Loucy (cell line): ENCODE measurements at regions not wholly inside any gene's neighbourhood (a gene's known extent, or its start where the extent isn't known, plus 50 kb on each side); places are given as distances from the start of the nearest gene placed in this dataset.

ENCODE experiments used
- H2AFZ ChIP-seq: fragments of 200-600 bp; sonication (generic); 2 replicates; pipeline ENCODE4 v1.6.0; 2016; ENCODE audit warnings: antibody characterized with exemption, mild to moderate bottlenecking, low read length, moderate library complexity
- H3F3A ChIP-seq: fragments of 200-600 bp; 2 replicates; pipeline ENCODE4 v1.6.0; 2016; ENCODE audit warnings: antibody characterized with exemption, low read depth, mild to moderate bottlenecking
- H3K27me3 ChIP-seq: fragments of 200-600 bp; sonication (generic); 2 replicates; pipeline ENCODE4 v1.6.1; 2014; ENCODE audit warnings: low read length, mild to moderate bottlenecking; ENCODE audit not compliant: insufficient read depth, poor library complexity, severe bottlenecking
- H3K36me3 ChIP-seq: fragments of 200-600 bp; sonication (generic); 2 replicates; pipeline ENCODE4 v1.6.1; 2016; ENCODE audit warnings: low read length; ENCODE audit not compliant: insufficient read depth
- H3K4me1 ChIP-seq: fragments of 200-600 bp; sonication (generic); 2 replicates; pipeline ENCODE4 v1.5.1; 2014; ENCODE audit warnings: low read length, mild to moderate bottlenecking; ENCODE audit not compliant: insufficient read depth, poor library complexity, severe bottlenecking
- H3K4me2 ChIP-seq: fragments of 200-600 bp; sonication (generic); 2 replicates; pipeline ENCODE4 v1.6.0; 2014; ENCODE audit warnings: antibody characterized with exemption, low read length, low read depth, mild to moderate bottlenecking; ENCODE audit not compliant: poor library complexity, severe bottlenecking
- H3K4me3 ChIP-seq: fragments of 200-600 bp; sonication (generic); 2 replicates; pipeline ENCODE4 v1.5.1; 2014; ENCODE audit warnings: low read length, mild to moderate bottlenecking, mixed read lengths; ENCODE audit not compliant: poor library complexity, severe bottlenecking
- H3K79me2 ChIP-seq: fragments of 200-600 bp; sonication (generic); 2 replicates; pipeline ENCODE4 v1.6.1; 2014; ENCODE audit warnings: low read length; ENCODE audit not compliant: insufficient read depth
- H3K9ac ChIP-seq: fragments of 200-600 bp; sonication (generic); 2 replicates; pipeline ENCODE4 v1.6.0; 2014; ENCODE audit warnings: mild to moderate bottlenecking, low read depth, low read length, moderate library complexity; ENCODE audit not compliant: poor library complexity, severe bottlenecking
- H3K9me2 ChIP-seq: fragments of 200-600 bp; sonication (generic); replicated peaks from 2 replicates; pipeline ENCODE4 v1.6.1; 2016; ENCODE audit warnings: low read depth, low read length, mixed read lengths
- H3K9me3 ChIP-seq: fragments of 200-600 bp; sonication (generic); 2 replicates; pipeline ENCODE4 v1.6.1; 2014; ENCODE audit warnings: mild to moderate bottlenecking, antibody characterized with exemption, low read length, low read depth; ENCODE audit not compliant: insufficient read depth
- H4K20me1 ChIP-seq: fragments of 200-600 bp; sonication (generic); 2 replicates; pipeline ENCODE4 v1.6.0; 2014; ENCODE audit warnings: antibody characterized with exemption, low read length, mild to moderate bottlenecking; ENCODE audit not compliant: insufficient read depth, poor library complexity, severe bottlenecking
- CTCF ChIP-seq: fragments of 200-600 bp; sonication (generic); conservative IDR thresholded peaks from 2 replicates; pipeline ENCODE4 v1.5.1; 2014; ENCODE audit warnings: mild to moderate bottlenecking, antibody characterized with exemption, low read length
- EZH2phosphoT487 ChIP-seq: fragments of 200-600 bp; IDR thresholded peaks from 2 replicates; pipeline ENCODE4 v1.6.1; 2018; ENCODE audit warnings: antibody characterized with exemption, mild to moderate bottlenecking, moderate library complexity, borderline replicate concordance

DNA sequence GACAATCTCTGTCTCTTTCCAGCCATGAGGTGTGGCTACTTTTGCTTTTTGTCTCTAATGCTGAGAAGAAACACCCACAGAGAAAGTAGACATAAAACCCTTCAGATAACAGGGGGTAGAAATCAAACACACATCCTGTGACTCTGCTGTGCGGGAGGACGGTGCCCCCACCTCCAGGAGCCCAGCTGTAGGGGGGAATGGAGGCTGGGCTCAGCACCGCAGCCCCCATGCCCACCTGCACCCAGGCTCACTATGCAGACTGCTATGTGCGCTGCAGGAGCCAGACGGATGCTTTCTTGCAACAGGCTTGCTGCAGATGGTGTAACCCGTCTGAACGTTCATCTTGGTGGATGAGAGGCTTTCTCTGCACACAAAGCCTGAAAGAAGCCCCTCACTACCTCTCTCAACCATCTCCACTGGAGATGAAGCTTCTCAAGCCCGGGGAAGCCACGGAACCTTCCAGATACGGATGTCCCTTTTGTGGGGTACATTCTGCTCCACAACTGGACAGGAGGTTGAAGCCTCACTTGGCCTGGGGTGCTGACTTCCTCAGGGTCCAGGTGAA is 207.2 kb downstream of the GADD45G start:
- no peak for TF ChIP-seq EZH2phosphoT487
- no peak for TF ChIP-seq CTCF

DNA sequence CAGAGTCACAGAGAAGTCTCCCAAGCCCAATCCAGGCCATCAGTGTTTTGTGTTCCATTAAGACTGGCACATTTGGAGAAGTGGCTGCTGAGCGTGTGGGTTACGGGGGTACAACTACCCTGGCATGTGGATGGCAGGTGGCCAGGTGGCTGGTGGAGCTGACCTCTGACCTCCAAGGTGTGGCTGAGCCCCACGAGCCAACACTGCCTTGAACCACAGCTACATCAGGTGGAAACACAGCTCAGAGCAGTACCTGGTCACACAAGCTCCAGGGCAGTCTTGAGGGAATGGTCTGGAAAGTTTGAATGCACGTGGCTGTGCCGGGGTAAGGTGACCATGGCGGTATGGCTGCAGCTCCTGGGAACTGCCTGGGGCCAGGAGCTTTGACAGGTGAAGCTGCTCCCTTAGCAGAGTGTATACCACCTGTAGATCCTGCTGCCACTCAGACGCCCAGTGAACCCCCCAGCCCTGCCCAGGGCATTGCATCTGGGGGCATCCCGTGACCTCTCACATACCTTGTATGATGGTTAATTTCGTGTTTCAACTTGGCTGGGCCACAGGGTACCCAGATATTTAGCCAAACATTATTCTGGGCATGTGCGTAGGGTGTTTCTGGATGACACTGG is 207.9 kb downstream of the GADD45G start:
- H4K20me1 ChIP-seq = no peaks in the 10 kb centered on the region
- H3K9me3 ChIP-seq = no peaks in the 10 kb centered on the region
- no peaks in the 10 kb centered on the region for H3K79me2 ChIP-seq
- no peaks in the 10 kb centered on the region for H3K9me2 ChIP-seq
- H3K4me1 ChIP-seq = no peaks in the 10 kb centered on the region
- no peaks in the 10 kb centered on the region for H3K36me3 ChIP-seq
- no peak overlapping the region for H3K4me3 ChIP-seq
- H3K9ac ChIP-seq = no peak overlapping the region
- TF ChIP-seq EZH2phosphoT487 (no peak), CTCF (no peak)
- H3F3A ChIP-seq = no peaks in the 10 kb centered on the region
- H3K27me3 ChIP-seq = no peaks in the 10 kb centered on the region
- no peak overlapping the region for H3K4me2 ChIP-seq
- H2AFZ ChIP-seq = no peak overlapping the region

More for the DNA sequence above, 207.2 kb downstream of the GADD45G start:
- H3K36me3 ChIP-seq = no peaks in the 10 kb centered on the region
- no peak overlapping the region for H2AFZ ChIP-seq
- no peak overlapping the region for H3K4me2 ChIP-seq
- no peaks in the 10 kb centered on the region for H3K9me2 ChIP-seq
- H3K79me2 ChIP-seq = no peaks in the 10 kb centered on the region
- no peaks in the 10 kb centered on the region for H3K27me3 ChIP-seq
- no peaks in the 10 kb centered on the region for H4K20me1 ChIP-seq
- H3F3A ChIP-seq = no peaks in the 10 kb centered on the region
- no peaks in the 10 kb centered on the region for H3K4me1 ChIP-seq
- no peak overlapping the region for H3K9ac ChIP-seq
- no peaks in the 10 kb centered on the region for H3K9me3 ChIP-seq
- H3K4me3 ChIP-seq = no peak overlapping the region

DNA sequence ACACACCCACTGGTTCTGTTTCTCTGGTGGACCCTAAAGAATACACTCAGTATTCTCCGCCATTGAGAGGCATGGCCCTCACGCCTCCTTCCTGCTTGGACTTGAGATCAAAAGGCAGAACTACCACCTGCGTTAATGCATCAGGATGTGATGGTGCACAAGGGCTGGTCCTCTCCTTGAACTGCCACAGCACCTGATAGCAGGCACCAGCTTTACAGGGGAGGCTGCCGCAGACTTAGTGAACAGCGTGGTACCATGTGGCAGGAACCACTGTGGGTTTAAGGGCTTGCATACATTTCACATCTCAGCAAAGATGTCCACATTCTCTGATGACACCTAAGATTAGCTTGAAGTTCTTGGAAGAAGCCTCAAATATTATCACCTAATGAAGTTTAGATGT is 208.7 kb downstream of the GADD45G start:
- H3K9me3 ChIP-seq = no peaks in the 10 kb centered on the region

More for the DNA sequence above, 208.7 kb downstream of the GADD45G start:
- no peak overlapping the region for H3K4me3 ChIP-seq
- no peaks in the 10 kb centered on the region for H3K4me1 ChIP-seq
- H4K20me1 ChIP-seq = no peaks in the 10 kb centered on the region
- no peaks in the 10 kb centered on the region for H3K79me2 ChIP-seq
- no peak overlapping the region for H3K4me2 ChIP-seq
- no peaks in the 10 kb centered on the region for H3K36me3 ChIP-seq
- H3K9me2 ChIP-seq = no peaks in the 10 kb centered on the region
- no peak overlapping the region for H2AFZ ChIP-seq
- TF ChIP-seq EZH2phosphoT487 = no peak
- no peak for TF ChIP-seq CTCF
- H3K27me3 ChIP-seq = no peaks in the 10 kb centered on the region
- no peak overlapping the region for H3K9ac ChIP-seq
- no peaks in the 10 kb centered on the region for H3F3A ChIP-seq
